ENCODE measurements at regions not wholly inside any gene's neighbourhood (a gene's known extent, or its start where the extent isn't known, plus 50 kb on each side); places are given as distances from the start of the nearest gene placed in this dataset.

- TF ChIP-seq EZH2 (IDR thresholded peaks at IDR 0.05; ENCODE audit: borderline replicate concordance, low read depth, low read length, severe bottlenecking), result no peak
- TF ChIP-seq CTCF (IDR thresholded peaks at IDR 0.05; ENCODE audit: borderline replicate concordance, extremely low read depth, low read length, poor library complexity, severe bottlenecking), result no peak
These were observed 2137.1 kb upstream of the TENM3 start for GRCh38 chr4:180106122-180106521.
